ENCODE measurements at regions not wholly inside any gene's neighbourhood (a gene's known extent, or its start where the extent isn't known, plus 50 kb on each side); places are given as distances from the start of the nearest gene placed in this dataset.

- TF ChIP-seq CTCF (IDR thresholded peaks at IDR 0.05; ENCODE audit: low read length) (no peak), EZH2 (optimal IDR thresholded peaks at IDR 0.05; ENCODE audit: low read depth, low read length) (no peak)
Measured at GRCh38 chr3:103818398-103818797, 1383.6 kb downstream of the ZPLD1 start.

Data from MM.1S (cell line).